H9 (cell line): ENCODE measurements at regions not wholly inside any gene's neighbourhood (a gene's known extent, or its start where the extent isn't known, plus 50 kb on each side); places are given as distances from the start of the nearest gene placed in this dataset.

Experiments used
- DNase-seq: peaks from one replicate; pipeline ENCODE4 v3.0.0-alpha.2; 2017
- H2AFZ ChIP-seq: one replicate; pipeline ENCODE4 v1.6.1; 2013; ENCODE audit warnings: mild to moderate bottlenecking, low read length, control low read depth, moderate library complexity
- H2AK5ac ChIP-seq: 2 replicates; pipeline ENCODE4 v1.6.1; 2013; ENCODE audit warnings: low read length, control low read depth, mixed read lengths; ENCODE audit not compliant: insufficient read length
- H2BK120ac ChIP-seq: one replicate; pipeline ENCODE4 v1.6.1; 2013; ENCODE audit warnings: low read depth, mild to moderate bottlenecking, low read length, control low read depth, inconsistent platforms; ENCODE audit not compliant: poor library complexity, severe bottlenecking
- H2BK12ac ChIP-seq: 2 replicates; pipeline ENCODE4 v1.6.1; 2013; ENCODE audit warnings: low read length, control low read depth, mixed read lengths, low read depth; ENCODE audit not compliant: insufficient read length
- H2BK15ac ChIP-seq: 2 replicates; pipeline ENCODE4 v1.6.1; 2013; ENCODE audit warnings: low read depth, low read length, control low read depth
- H2BK20ac ChIP-seq: one replicate; pipeline ENCODE4 v1.6.1; 2013; ENCODE audit warnings: low read depth, mild to moderate bottlenecking, low read length, control low read depth, inconsistent platforms; ENCODE audit not compliant: poor library complexity, severe bottlenecking
- H2BK5ac ChIP-seq: 2 replicates; pipeline ENCODE4 v1.6.1; 2013; ENCODE audit warnings: low read length, control low read depth, mixed read lengths; ENCODE audit not compliant: insufficient read length
- H3K14ac ChIP-seq: 2 replicates; pipeline ENCODE4 v1.6.1; 2013; ENCODE audit warnings: low read length, control low read depth; ENCODE audit not compliant: insufficient read depth
- H3K18ac ChIP-seq: 2 replicates; pipeline ENCODE4 v1.6.1; 2013; ENCODE audit warnings: low read depth, mild to moderate bottlenecking, mixed read lengths, low read length, control low read depth; ENCODE audit not compliant: insufficient read length
- H3K23ac ChIP-seq: 2 replicates; pipeline ENCODE4 v1.6.1; 2013; ENCODE audit warnings: low read length, control low read depth, mixed read lengths, low read depth; ENCODE audit not compliant: insufficient read length
- H3K23me2 ChIP-seq: 2 replicates; pipeline ENCODE4 v1.6.1; 2013; ENCODE audit warnings: low read depth, mild to moderate bottlenecking, mixed read lengths, low read length, control low read depth; ENCODE audit not compliant: insufficient read length, poor library complexity, severe bottlenecking
- H3K27ac ChIP-seq: 2 replicates; pipeline ENCODE4 v1.5.1; 2013; ENCODE audit warnings: low read length, control low read depth, mixed read lengths, low read depth; ENCODE audit not compliant: insufficient read length
- H3K27me3 ChIP-seq: 2 replicates; pipeline ENCODE4 v1.6.1; 2013; ENCODE audit warnings: low read length, control low read depth, inconsistent platforms; ENCODE audit not compliant: insufficient read depth
- H3K4ac ChIP-seq: 2 replicates; pipeline ENCODE4 v1.6.1; 2013; ENCODE audit warnings: low read depth, mild to moderate bottlenecking, control low read depth, inconsistent platforms, low read length, moderate library complexity
- H3K4me1 ChIP-seq: 2 replicates; pipeline ENCODE4 v1.6.1; 2013; ENCODE audit warnings: low read length, control low read depth, inconsistent platforms; ENCODE audit not compliant: insufficient read depth
- H3K4me2 ChIP-seq: 2 replicates; pipeline ENCODE4 v1.6.1; 2013; ENCODE audit warnings: low read length, control low read depth, mixed read lengths; ENCODE audit not compliant: insufficient read length, insufficient read depth
- H3K56ac ChIP-seq: 2 replicates; pipeline ENCODE4 v1.6.1; 2013; ENCODE audit warnings: low read depth, mild to moderate bottlenecking, mixed read lengths, low read length, control low read depth; ENCODE audit not compliant: insufficient read length
- H3K79me1 ChIP-seq: 2 replicates; pipeline ENCODE4 v1.6.1; 2013; ENCODE audit warnings: low read depth, mild to moderate bottlenecking, moderate library complexity, low read length, control low read depth, inconsistent platforms; ENCODE audit not compliant: insufficient read depth, poor library complexity, severe bottlenecking
- H3K79me2 ChIP-seq: 2 replicates; pipeline ENCODE4 v1.6.1; 2013; ENCODE audit warnings: low read length, control low read depth, inconsistent platforms; ENCODE audit not compliant: insufficient read depth
- H3K9ac ChIP-seq: 2 replicates; pipeline ENCODE4 v1.6.1; 2013; ENCODE audit warnings: low read length, control low read depth, mixed read lengths; ENCODE audit not compliant: insufficient read length; ENCODE audit errors: extremely low read depth
- H3K9me3 ChIP-seq: one replicate; pipeline ENCODE4 v1.6.1; 2013; ENCODE audit warnings: low read depth, low read length, inconsistent platforms; ENCODE audit not compliant: control insufficient read depth
- H3T11ph ChIP-seq: one replicate; pipeline ENCODE4 v1.6.1; 2013; ENCODE audit warnings: mild to moderate bottlenecking, low read length, control low read depth, inconsistent platforms
- H4K20me1 ChIP-seq: one replicate; pipeline ENCODE4 v1.6.1; 2013; ENCODE audit not compliant: control insufficient read depth, insufficient read length, insufficient read depth
- H4K5ac ChIP-seq: 2 replicates; pipeline ENCODE4 v1.6.1; 2013; ENCODE audit warnings: low read depth, mild to moderate bottlenecking, mixed read lengths, low read length, control low read depth; ENCODE audit not compliant: insufficient read length
- H4K8ac ChIP-seq: replicated peaks from 2 replicates; pipeline ENCODE4 v1.6.1; 2013; ENCODE audit warnings: low read length, control low read depth, mixed read lengths, low read depth; ENCODE audit not compliant: insufficient read length
- H4K91ac ChIP-seq: 2 replicates; pipeline ENCODE4 v1.6.1; 2013; ENCODE audit warnings: low read depth, mild to moderate bottlenecking, moderate library complexity, mixed read lengths, low read length, control low read depth; ENCODE audit not compliant: insufficient read length
- H3K27ac Mint-ChIP-seq, 3 experiments: 2 replicates in 2 of 3; 3 replicates in 1 of 3; pipeline ENCODE4 v1.8.0; 2020 to 2021; ENCODE audit warnings: mixed read lengths in 3 of 3, mild to moderate bottlenecking in 1 of 3, moderate library complexity in 1 of 3
- H3K27me3 Mint-ChIP-seq: 2 replicates; pipeline ENCODE4 v1.8.0; 2021; ENCODE audit warnings: low read depth, mild to moderate bottlenecking, moderate library complexity, mixed read lengths
- H3K36me3 Mint-ChIP-seq, 3 experiments: 2 replicates in 2 of 3; 3 replicates in 1 of 3; pipeline ENCODE4 v1.8.0; 2020 to 2021; ENCODE audit warnings: low read depth in 3 of 3, mixed read lengths in 3 of 3; ENCODE audit not compliant: insufficient read depth in 1 of 3
- H3K4me1 Mint-ChIP-seq, 2 experiments: 2 replicates each; pipeline ENCODE4 v1.8.0; 2020; ENCODE audit warnings: mixed read lengths in 2 of 2
- H3K4me3 Mint-ChIP-seq, 2 experiments: 2 replicates in 1 of 2; 3 replicates in 1 of 2; pipeline ENCODE4 v1.8.0; 2020 to 2021; ENCODE audit warnings: mild to moderate bottlenecking in 2 of 2, mixed read lengths in 2 of 2, moderate library complexity in 1 of 2
- H3K9me3 Mint-ChIP-seq, 2 experiments: 2 replicates in 1 of 2; 3 replicates in 1 of 2; pipeline ENCODE4 v1.8.0; 2020; ENCODE audit warnings: mild to moderate bottlenecking in 2 of 2, mixed read lengths in 2 of 2, moderate library complexity in 1 of 2
- WGBS: extraction: QIAGEN DNeasy Blood & Tissue Kit; methylation state at CpG from one replicate; pipeline ENCODE4 v1.1.7; 2013; ENCODE audit warnings: missing lambda C conversion rate, low lambda C conversion rate, mixed read lengths; ENCODE audit not compliant: insufficient read length; ENCODE audit errors: extremely low coverage; 5-methylcytosine and 5-hydroxymethylcytosine counted together
- TF ChIP-seq, protein P1 (sequence below): fragments of 200-600 bp; sonication (generic); conservative IDR thresholded peaks from 3 replicates; pipeline ENCODE4 v1.8.0; 2021; ENCODE audit warnings: antibody characterized with exemption, mild to moderate bottlenecking

GRCh38 chr5:54884195-54884536 is 101.2 kb downstream of the ESM1 start:
- H3K27me3 Mint-ChIP-seq, result peaks cover 54% of the 10 kb centered on the region
- Histone ChIP-seq H3K4ac (no peak overlapping the region), H2BK15ac (no peak overlapping the region), H2AK5ac (no peak overlapping the region), H3K4me1 (no peaks in the 10 kb centered on the region), H3K27me3 (peaks cover 7% of the 10 kb centered on the region; the same call in 1 of the 2 replicates), H3K23ac (no peak overlapping the region), H3K18ac (no peak overlapping the region), H3K14ac (no peak overlapping the region; the same call in 1 of the 2 replicates), H3K56ac (no peak overlapping the region), H3K23me2 (peaks cover 5% of the 10 kb centered on the region), H2BK5ac (no peak overlapping the region), H4K8ac (no peak overlapping the region), H3K79me1 (no peaks in the 10 kb centered on the region), H3K27ac (no peak overlapping the region), H3K9me3 (no peaks in the 10 kb centered on the region), H2AFZ (no peak overlapping the region), H3K4me2 (peak overlapping the region; percentile 64), H2BK20ac (no peak overlapping the region), H4K20me1 (no peaks in the 10 kb centered on the region), H4K5ac (no peak overlapping the region), H3K79me2 (no peaks in the 10 kb centered on the region), H3K9ac (no peak overlapping the region), H2BK12ac (no peak overlapping the region), H3T11ph (no peak overlapping the region), H2BK120ac (no peak overlapping the region), H4K91ac (no peak overlapping the region)
- peaks cover 27 to 34% of the 10 kb centered on the region in 2 experiments for H3K9me3 Mint-ChIP-seq
- H3K4me3 Mint-ChIP-seq, result peak overlapping the region; percentile 63 to 80
- H3K27ac Mint-ChIP-seq, result no peak overlapping the region
- WGBS, result no CpG with 5 or more reads among the region's 18 CpGs
- TF ChIP-seq, protein P1, sequence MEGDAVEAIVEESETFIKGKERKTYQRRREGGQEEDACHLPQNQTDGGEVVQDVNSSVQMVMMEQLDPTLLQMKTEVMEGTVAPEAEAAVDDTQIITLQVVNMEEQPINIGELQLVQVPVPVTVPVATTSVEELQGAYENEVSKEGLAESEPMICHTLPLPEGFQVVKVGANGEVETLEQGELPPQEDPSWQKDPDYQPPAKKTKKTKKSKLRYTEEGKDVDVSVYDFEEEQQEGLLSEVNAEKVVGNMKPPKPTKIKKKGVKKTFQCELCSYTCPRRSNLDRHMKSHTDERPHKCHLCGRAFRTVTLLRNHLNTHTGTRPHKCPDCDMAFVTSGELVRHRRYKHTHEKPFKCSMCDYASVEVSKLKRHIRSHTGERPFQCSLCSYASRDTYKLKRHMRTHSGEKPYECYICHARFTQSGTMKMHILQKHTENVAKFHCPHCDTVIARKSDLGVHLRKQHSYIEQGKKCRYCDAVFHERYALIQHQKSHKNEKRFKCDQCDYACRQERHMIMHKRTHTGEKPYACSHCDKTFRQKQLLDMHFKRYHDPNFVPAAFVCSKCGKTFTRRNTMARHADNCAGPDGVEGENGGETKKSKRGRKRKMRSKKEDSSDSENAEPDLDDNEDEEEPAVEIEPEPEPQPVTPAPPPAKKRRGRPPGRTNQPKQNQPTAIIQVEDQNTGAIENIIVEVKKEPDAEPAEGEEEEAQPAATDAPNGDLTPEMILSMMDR, result no peak
- H3K4me1 Mint-ChIP-seq, result peaks cover 26 to 28% of the 10 kb centered on the region in 2 experiments
- H3K36me3 Mint-ChIP-seq, result peaks cover 16 to 30% (median 17%) of the 10 kb centered on the region in 3 experiments
- DNase-seq, result no peak
